Mucosa of stomach (tissue), 1 donor: ENCODE measurements at regions not wholly inside any gene's neighbourhood (a gene's known extent, or its start where the extent isn't known, plus 50 kb on each side); places are given as distances from the start of the nearest gene placed in this dataset.
A peak's percentile ranks its signal among the peaks of the same experiment; 100 is the strongest.

Experiments
- H3K27me3 ChIP-seq: one replicate; pipeline ENCODE4 v1.7.0; 2013; ENCODE audit warnings: mild to moderate bottlenecking, low read length; ENCODE audit not compliant: control insufficient read depth, insufficient read depth
- H3K36me3 ChIP-seq: one replicate; pipeline ENCODE4 v1.7.0; 2013; ENCODE audit warnings: low read length; ENCODE audit not compliant: control insufficient read depth, insufficient read depth
- H3K4me1 ChIP-seq: one replicate; pipeline ENCODE4 v1.7.0; 2013; ENCODE audit warnings: mild to moderate bottlenecking, low read length; ENCODE audit not compliant: control insufficient read depth, insufficient read depth
- H3K4me3 ChIP-seq: one replicate; pipeline ENCODE4 v1.7.0; 2013; ENCODE audit warnings: low read length
- H3K9ac ChIP-seq: one replicate; pipeline ENCODE4 v1.7.0; 2013; ENCODE audit warnings: mild to moderate bottlenecking, low read length, moderate library complexity
- H3K9me3 ChIP-seq: one replicate; pipeline ENCODE4 v1.7.0; 2013; ENCODE audit warnings: mild to moderate bottlenecking, low read length, moderate library complexity; ENCODE audit not compliant: control insufficient read depth
- donor health status: Pancreatic carcinoma.

DNA sequence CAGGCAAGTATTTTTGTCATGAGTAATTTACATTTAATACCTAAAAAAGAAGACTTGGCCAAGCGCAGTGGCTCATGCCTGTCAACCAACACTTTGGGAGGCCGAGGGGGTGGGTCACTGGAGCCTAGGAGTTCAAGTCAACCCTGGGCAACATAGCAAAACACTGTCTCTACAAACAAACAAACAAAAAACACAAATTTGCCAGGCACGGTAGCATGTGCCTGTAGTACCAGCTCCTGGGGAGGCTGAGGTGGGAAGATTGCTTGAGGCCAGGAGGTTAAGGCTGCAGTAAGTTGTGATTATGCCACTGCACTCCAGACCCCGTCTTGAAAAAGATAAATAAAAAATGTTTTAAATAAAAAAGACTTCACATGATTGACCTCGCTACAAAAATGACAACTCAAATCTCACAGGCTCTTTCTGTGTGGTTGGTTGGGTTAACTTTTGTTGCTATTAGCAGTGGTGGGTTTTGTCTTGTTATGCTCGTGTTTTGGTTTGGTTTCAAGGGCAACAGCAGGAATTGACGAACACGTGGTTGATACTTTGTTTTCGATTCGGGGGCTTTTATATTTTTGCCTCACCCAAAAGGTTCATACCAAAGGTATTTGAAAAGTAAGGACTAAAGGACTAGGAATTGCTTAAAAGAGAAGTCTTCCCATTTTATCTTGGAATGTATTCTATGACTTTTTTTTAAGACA, 227.2 kb upstream of the MKLN1 start:
- Histone ChIP-seq H3K4me1 (peaks cover 5% of the 10 kb centered on the region), H3K9me3 (no peaks in the 10 kb centered on the region), H3K27me3 (no peaks in the 10 kb centered on the region), H3K4me3 (no peak overlapping the region), H3K36me3 (no peaks in the 10 kb centered on the region), H3K9ac (no peak overlapping the region)

- no peak overlapping the region for H3K9ac ChIP-seq
- H3K4me3 ChIP-seq, result no peak overlapping the region
- peaks cover 15% of the 10 kb centered on the region for H3K27me3 ChIP-seq
- peaks cover 9% of the 10 kb centered on the region for H3K4me1 ChIP-seq
- H3K36me3 ChIP-seq, result no peaks in the 10 kb centered on the region
- H3K9me3 ChIP-seq, result no peaks in the 10 kb centered on the region
Observed at GRCh38 chr7:131103997-131104396, 223.7 kb upstream of the MKLN1 start.

GRCh38 chr7:131104596-131105293, 222.9 kb upstream of the MKLN1 start:
- H3K9ac ChIP-seq, result peak overlapping the region; percentile 61
- peak overlapping the region; percentile 18 for H3K4me3 ChIP-seq
- no peaks in the 10 kb centered on the region for H3K9me3 ChIP-seq
- peaks cover 9% of the 10 kb centered on the region for H3K4me1 ChIP-seq
- H3K36me3 ChIP-seq, result no peaks in the 10 kb centered on the region
- H3K27me3 ChIP-seq, result peaks cover 15% of the 10 kb centered on the region

DNA sequence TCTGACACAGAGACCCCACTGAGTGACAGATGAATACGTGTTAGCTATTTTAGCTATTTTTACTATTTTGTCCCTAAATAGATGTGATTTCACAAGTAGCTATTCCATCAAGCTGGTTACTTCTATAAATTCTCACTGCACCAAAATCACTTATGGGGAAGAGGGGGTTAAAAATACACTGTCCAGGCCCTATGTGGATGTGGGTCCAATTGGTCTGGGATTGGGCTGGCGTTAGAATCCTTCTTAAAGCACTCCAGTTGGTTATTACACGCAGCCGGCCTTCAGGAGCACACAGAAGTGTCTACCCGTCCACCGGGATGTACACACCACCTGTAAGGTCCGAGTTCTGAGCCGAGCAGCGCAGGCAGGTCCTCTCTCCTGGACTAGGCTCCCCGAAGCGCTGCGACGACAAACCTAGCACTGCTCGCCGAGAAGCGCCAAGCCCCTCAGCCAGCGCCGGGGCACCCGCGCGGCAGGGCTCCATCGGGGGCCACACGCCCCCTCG, 222.3 kb upstream of the MKLN1 start:
- Histone ChIP-seq H3K9ac (peak overlapping the region; percentile 61), H3K36me3 (no peaks in the 10 kb centered on the region), H3K9me3 (no peaks in the 10 kb centered on the region), H3K4me1 (peaks cover 12% of the 10 kb centered on the region), H3K27me3 (peaks cover 15% of the 10 kb centered on the region), H3K4me3 (peak overlapping the region; percentile 18)

- H3K4me1 ChIP-seq, result peaks cover 19% of the 10 kb centered on the region
- no peaks in the 10 kb centered on the region for H3K36me3 ChIP-seq
- H3K9ac ChIP-seq, result peak overlapping the region; percentile 86
- no peaks in the 10 kb centered on the region for H3K9me3 ChIP-seq
- peaks cover 15% of the 10 kb centered on the region for H3K27me3 ChIP-seq
- peak overlapping the region; percentile 83 for H3K4me3 ChIP-seq
Observed at GRCh38 chr7:131105799-131106680, 221.6 kb upstream of the MKLN1 start.

GRCh38 chr7:131106681-131107336, 220.9 kb upstream of the MKLN1 start:
- H3K27me3 ChIP-seq, result peaks cover 15% of the 10 kb centered on the region
- H3K9ac ChIP-seq, result peak overlapping the region; percentile 86
- peaks cover 22% of the 10 kb centered on the region for H3K4me1 ChIP-seq
- H3K4me3 ChIP-seq, result peak overlapping the region; percentile 83
- no peaks in the 10 kb centered on the region for H3K9me3 ChIP-seq
- H3K36me3 ChIP-seq, result no peaks in the 10 kb centered on the region

DNA sequence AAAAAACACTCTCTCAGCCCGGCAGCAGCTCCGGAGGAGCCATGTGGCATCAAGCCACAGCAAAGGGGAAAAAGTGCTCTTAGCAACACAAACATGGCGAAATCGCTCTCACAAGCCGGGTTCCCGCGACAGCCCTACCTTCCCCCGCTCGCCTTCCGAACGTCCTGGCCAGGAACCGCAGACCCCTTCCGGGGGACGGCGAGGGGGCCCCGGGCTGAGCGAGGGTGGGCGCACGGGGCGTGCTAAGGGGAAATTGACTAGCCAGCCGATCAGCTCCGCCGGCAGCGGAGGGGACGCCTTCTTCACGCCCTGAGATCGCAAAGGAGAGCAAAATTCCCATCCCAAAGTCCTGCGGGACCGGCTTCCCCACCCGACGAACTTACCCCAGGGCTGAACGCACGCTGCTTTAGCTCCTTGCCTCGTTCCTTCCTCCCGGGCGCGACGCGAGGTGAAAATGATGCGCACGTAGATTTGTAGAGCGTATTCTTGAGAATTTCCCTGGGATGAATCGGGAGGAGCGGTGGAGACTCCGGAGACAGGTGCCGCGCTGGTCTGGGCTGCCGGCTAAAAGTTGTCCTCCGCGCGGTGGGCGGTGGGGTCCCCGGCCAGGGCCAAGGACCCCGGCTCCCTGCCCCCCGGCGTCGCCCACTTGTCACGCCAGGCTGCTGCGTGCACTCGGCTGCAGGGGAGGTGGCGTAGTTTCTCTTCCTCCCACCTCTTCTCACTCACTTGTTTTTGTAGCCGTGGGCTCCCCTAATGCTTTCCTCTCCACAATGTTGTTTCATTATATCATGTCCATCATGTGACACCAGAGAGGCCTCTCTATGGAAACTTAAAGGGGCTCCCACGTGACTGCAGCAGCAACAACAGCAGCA, 220.1 kb upstream of the MKLN1 start:
- Histone ChIP-seq H3K4me1 (peaks cover 25% of the 10 kb centered on the region), H3K27me3 (peaks cover 15% of the 10 kb centered on the region), H3K4me3 (peak overlapping the region; percentile 81), H3K9ac (peak overlapping the region; percentile 86), H3K36me3 (no peaks in the 10 kb centered on the region), H3K9me3 (no peaks in the 10 kb centered on the region)

DNA sequence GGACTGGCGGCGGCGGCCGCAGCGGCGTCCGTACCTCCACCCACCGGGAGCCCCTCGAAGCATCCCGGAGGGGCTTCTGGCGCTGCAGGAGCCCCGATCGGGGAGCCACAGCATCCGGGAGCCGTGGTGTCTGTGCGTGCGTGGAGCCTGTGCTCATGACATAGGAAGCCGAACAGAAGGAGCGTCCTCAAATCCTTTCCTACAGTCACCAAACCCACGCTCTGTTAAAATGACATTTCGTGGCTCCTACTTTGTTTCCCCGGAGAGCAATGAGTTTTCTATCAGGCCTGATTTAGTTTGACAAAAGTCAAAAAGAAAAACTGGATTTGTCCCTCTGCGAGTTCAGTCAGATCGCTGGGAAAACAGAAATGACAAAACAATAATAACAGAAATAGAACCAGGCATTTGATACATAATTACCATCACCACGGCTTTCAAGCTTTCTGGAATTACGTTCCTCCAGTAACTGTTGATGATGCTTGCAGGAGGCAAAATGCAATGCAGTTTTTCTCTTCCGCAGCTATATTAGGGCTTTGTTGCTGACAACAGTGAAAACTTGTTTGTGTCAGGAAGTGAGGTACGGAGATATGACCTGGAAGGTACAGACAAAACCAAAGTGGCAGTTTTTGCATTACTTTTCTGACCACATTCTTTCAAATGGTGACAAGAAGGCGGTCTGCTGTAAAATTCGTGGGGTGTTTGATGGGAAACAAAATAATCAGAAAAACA, 219.3 kb upstream of the MKLN1 start:
- Histone ChIP-seq H3K4me1 (peaks cover 25% of the 10 kb centered on the region), H3K27me3 (peaks cover 15% of the 10 kb centered on the region), H3K4me3 (peak overlapping the region; percentile 81), H3K36me3 (no peaks in the 10 kb centered on the region), H3K9ac (peak overlapping the region; percentile 86), H3K9me3 (no peaks in the 10 kb centered on the region)

GRCh38 chr7:131109011-131109758, 218.5 kb upstream of the MKLN1 start:
- H3K9ac ChIP-seq, result peak overlapping the region; percentile 77
- H3K4me1 ChIP-seq, result peaks cover 25% of the 10 kb centered on the region
- peaks cover 15% of the 10 kb centered on the region for H3K27me3 ChIP-seq
- H3K4me3 ChIP-seq, result peak overlapping the region; percentile 31
- no peaks in the 10 kb centered on the region for H3K9me3 ChIP-seq
- no peaks in the 10 kb centered on the region for H3K36me3 ChIP-seq

- peaks cover 15% of the 10 kb centered on the region for H3K27me3 ChIP-seq
- no peaks in the 10 kb centered on the region for H3K9me3 ChIP-seq
- no peaks in the 10 kb centered on the region for H3K36me3 ChIP-seq
- peak overlapping the region; percentile 77 for H3K9ac ChIP-seq
- peak overlapping the region; percentile 31 for H3K4me3 ChIP-seq
- H3K4me1 ChIP-seq, result peaks cover 25% of the 10 kb centered on the region
Observed at GRCh38 chr7:131109759-131110296, 217.8 kb upstream of the MKLN1 start.
